Cardiac fibroblast (primary cell): ENCODE measurements at regions not wholly inside any gene's neighbourhood (a gene's known extent, or its start where the extent isn't known, plus 50 kb on each side); places are given as distances from the start of the nearest gene placed in this dataset.

Experiments
- DNase-seq, 2 donors: peaks; one replicate each; pipeline versions ENCODE4 v3.0.0 to v3.0.0-alpha.2; 2010; ENCODE audit warnings: low read depth in 2 of 2
- H3K4me3 ChIP-seq, 2 donors: replicated peaks in 1 of 2; 1 replicate in 1 of 2; 2 replicates in 1 of 2; pipeline ENCODE4 v1.5.1; 2011; ENCODE audit warnings: low read depth in 2 of 2, low read length in 2 of 2, mild to moderate bottlenecking in 2 of 2, moderate library complexity in 1 of 2
- CTCF ChIP-seq: IDR thresholded peaks from one replicate; pipeline ENCODE4 v1.5.1; 2011; ENCODE audit warnings: low read depth, mild to moderate bottlenecking, low read length, inconsistent platforms

- DNase-seq, result no peak
- TF ChIP-seq CTCF, result no peak
- no peak overlapping the region for H3K4me3 ChIP-seq
Observed at GRCh38 chr4:96936886-96937285, 1097.0 kb downstream of the PDHA2 start.

DNA sequence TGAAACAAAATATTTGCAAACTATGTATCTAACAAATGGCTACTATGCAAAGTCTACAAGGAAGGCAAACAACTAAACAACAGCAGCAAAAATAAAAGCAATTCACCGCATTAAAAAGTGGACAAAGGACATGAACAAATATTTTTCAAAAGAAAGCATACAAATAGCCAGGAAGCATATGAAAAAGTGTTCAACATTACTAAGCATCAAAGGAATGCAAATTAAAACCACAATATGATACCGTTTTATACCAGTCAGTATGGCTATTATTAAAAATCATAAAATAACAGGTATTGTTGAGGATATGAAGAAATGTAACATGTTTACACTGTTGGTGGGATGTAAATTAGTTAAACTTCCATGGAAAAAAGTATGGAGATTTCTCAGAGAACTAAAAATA, 1106.7 kb downstream of the PDHA2 start:
- no peak overlapping the region for H3K4me3 ChIP-seq
- no peak for TF ChIP-seq CTCF
- no peak for DNase-seq

- DNase-seq, result no peak
- no peak overlapping the region for H3K4me3 ChIP-seq
- no peak for TF ChIP-seq CTCF
Observed at GRCh38 chr4:96952610-96953009, 1112.7 kb downstream of the PDHA2 start.

DNA sequence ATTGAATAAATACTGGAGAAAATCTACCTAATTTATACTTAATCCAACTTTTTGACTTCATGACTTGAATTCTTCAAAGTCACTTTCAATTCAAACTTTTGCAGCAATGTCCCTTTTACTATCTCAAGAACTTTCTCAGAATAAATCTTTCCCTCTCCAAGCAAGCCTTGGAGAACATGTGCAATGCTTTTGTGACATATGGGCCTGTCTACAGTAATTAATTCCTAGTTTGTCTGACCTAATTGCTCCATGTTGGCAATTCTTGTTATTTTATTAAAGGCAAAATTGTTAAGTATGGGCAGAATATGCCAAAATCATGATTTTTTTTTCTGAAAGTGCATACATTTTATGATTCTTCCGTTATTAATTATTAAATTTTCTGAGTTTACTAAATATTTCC, 1115.3 kb downstream of the PDHA2 start:
- no peak for TF ChIP-seq CTCF
- no peak for DNase-seq
- no peak overlapping the region for H3K4me3 ChIP-seq

DNA sequence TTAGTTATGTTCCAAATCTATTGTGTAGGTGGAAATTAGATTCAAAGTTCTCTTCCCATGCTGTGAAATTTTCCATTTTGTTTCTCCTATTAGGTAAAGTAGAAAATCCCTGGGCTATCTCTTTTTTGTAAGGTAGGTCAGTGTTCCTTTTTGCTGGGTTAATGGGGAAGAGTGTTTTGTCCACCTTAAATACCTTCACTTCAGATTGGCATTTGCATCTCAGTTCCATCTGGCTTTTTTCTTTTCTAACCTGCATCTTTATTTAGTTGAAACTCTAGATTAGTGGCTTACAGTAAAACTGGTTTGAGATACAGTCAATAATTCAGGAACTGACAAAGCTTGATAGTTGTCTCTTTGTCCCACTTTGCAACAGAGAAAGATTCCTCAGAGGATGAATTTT, 1115.8 kb downstream of the PDHA2 start:
- no peak for TF ChIP-seq CTCF
- H3K4me3 ChIP-seq, result no peak overlapping the region
- no peak for DNase-seq

DNA sequence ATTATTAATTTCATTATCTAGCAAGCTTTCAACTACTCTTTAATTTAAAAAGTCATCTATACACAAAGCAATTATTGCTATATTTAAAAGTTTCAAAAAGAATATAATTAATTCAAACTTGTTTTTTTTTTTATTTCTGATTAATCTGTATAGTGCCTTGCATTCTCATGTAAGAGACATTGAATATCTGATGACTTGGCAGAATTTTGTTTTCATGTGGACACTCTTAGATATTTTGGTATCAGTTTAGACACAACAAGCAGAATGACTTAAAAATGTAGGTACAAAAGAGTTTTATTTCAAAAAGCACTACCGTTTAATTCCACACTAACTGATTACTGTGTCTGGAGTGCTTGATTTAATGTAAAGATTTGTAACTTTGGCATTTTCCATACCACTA, 1129.6 kb downstream of the PDHA2 start:
- TF ChIP-seq CTCF, result no peak
- no peak overlapping the region for H3K4me3 ChIP-seq
- DNase-seq, result no peak

DNA sequence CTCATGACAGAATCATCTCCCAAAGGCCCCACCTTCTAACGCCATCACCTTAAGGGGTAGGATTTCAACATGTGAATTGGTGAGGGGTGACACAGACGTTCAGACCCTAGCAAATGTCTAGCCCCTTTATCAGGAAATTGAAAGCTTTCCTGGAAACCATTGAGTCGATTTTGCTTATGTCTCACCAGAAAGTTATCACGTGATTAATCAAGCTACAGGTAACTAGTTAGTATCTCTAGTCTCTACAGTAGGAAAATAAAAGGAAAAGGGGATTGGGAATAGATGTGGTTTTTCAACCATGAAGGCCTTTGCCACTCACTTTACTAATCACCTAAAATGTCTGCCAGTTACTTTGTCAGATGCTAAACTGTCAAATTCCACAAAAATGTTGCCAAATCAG, 1133.0 kb downstream of the PDHA2 start:
- no peak overlapping the region for H3K4me3 ChIP-seq
- no peak for DNase-seq
- TF ChIP-seq CTCF, result no peak
